GM10248 (cell line): ENCODE measurements at regions not wholly inside any gene's neighbourhood (a gene's known extent, or its start where the extent isn't known, plus 50 kb on each side); places are given as distances from the start of the nearest gene placed in this dataset.

Experiments used
- CTCF ChIA-PET: fragments of 300-600 bp; sonication (Branson Sonifier 250); formaldehyde crosslinking; extraction: SDS; loops from one replicate; lab custom pipeline; 2021; ENCODE audit warnings: antibody characterized with exemption; lab: Yijun Ruan, JAX
- POLR2A ChIA-PET: fragments of 350-650 bp; sonication (Branson Sonifier 250); formaldehyde crosslinking; extraction: SDS; loops from one replicate; lab custom pipeline; 2020; ENCODE audit warnings: antibody characterized with exemption; lab: Yijun Ruan, JAX
- DNase-seq: peaks from one replicate; pipeline ENCODE4 v3.0.0; 2012; ENCODE audit errors: extremely low spot score
- CTCF ChIP-seq: IDR thresholded peaks from 2 replicates; pipeline ENCODE4 v1.5.1; 2012; ENCODE audit warnings: mild to moderate bottlenecking, low read depth; ENCODE audit errors: extremely low read depth, missing control alignments, control extremely low read depth

GRCh38 chr10:29794776-29795611 lies 160.2 kb upstream of the SVIL start:
- TF ChIP-seq CTCF, result no peak
- CTCF ChIA-PET, result interaction anchor here (1.5 kb wide), 1 partner anchor 14 kb away, joined by 4 read pairs; no protein-coding TSS in a partner anchor
- DNase-seq, result no peak
- POLR2A ChIA-PET, result no interaction called here

DNA sequence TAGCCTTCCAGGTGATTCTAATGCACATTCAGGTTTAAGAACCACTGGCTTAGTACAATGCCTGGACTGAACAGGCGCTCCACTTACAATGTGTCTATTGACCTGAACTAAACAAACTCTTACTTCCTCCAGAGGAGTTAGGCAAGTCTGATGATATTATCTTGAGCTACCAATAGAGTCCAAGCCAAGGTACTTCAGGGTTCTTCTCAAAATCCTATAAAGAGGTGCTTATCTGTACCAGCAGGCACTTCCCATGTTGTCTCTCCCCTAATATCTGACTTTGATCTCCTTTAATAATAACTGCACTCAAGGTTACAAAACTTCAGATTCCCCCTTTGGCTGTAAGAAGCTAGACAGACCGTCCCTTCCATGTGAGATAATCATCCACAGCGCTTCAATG lies 157.0 kb upstream of the SVIL start:
- CTCF ChIA-PET, result no interaction called here
- no peak for DNase-seq
- POLR2A ChIA-PET, result no interaction called here
- no peak for TF ChIP-seq CTCF

DNA sequence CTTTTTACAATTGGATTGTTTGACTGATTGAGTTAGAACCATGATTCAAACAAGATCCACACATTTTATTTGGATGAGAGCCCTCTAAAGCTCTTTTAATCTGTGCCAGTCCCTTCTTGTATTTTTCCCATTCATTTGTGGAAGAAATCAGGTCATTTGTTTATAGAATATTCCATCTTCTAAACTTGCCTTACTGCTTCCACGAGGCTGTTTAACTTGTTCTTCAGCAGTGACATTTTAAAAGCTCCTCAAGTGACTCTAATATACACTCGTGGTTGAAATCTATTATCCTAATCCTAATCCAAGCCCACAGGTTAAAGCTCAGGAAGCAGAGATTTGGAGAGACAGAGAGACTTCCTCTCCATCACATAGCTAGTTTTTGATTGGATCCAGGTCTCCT lies 155.4 kb upstream of the SVIL start:
- POLR2A ChIA-PET, result no interaction called here
- no peak for DNase-seq
- TF ChIP-seq CTCF, result no peak
- CTCF ChIA-PET, result interaction anchor here (1.2 kb wide), 1 partner anchor 9 kb away, joined by 3 read pairs; no protein-coding TSS in a partner anchor

- POLR2A ChIA-PET, result no interaction called here
- no peak for TF ChIP-seq CTCF
- CTCF ChIA-PET, result no interaction called here
- no peak for DNase-seq
Measured at GRCh38 chr10:29788113-29788512, 153.3 kb upstream of the SVIL start.

DNA sequence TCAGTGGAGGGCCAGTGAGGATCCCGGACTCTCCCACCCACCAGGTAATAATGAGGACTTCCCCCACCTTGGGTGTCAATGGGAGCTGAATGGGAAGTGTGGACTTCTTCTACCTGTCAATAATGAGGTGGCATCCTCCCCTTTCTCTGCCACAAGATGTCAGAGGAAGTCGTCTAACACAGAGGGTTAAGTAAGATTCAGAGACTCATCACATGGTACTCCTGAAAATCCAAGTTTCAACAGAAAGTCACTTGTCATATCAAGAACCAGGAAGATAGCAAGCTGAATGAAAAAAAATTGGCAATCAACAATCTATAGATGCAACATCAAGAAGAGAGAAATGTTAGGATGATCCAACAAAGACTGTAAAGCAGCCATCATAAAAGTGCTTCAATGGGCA lies 150.9 kb upstream of the SVIL start:
- TF ChIP-seq CTCF, result no peak
- ChIA-PET POLR2A (no interaction called here), CTCF (no interaction called here)
- DNase-seq, result no peak

DNA sequence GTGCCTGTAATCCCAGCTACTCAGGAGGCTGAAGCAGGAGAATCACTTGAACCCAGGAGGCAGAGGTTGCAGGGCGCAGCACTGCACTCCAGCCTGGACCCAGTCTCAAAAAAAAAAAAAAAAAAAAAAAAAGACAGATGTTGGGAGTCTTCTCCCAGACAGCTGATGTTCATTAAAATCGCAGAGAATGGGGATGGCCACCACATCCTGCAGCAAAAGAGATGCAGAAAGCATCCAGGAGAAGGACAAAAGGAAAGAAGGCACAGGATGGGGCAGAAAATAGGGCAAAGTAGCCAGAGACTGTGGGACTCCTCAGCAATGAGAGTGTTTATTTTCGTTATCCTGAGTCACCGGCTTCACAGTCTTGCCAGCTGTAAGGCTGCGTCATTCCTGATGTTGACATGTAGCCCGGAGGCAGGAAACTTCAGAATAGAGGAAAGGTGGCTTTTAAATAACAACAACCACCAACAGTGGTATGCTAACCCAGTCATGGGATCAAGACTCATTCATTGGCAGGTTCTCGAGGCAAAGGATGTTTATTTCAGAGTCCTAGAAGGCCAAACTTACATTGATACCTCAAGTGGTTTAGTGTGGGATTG lies 149.5 kb upstream of the SVIL start:
- no peak for TF ChIP-seq CTCF
- ChIA-PET POLR2A (no interaction called here), CTCF (no interaction called here)
- no peak for DNase-seq
